Nephron progenitor cell (in vitro differentiated cells): ENCODE measurements at regions not wholly inside any gene's neighbourhood (a gene's known extent, or its start where the extent isn't known, plus 50 kb on each side); places are given as distances from the start of the nearest gene placed in this dataset.

Experiments used
- DNase-seq: peaks from one replicate; pipeline ENCODE4 v3.0.0; 2021
- H3K27ac Mint-ChIP-seq: 2 replicates; pipeline ENCODE4 v1.8.0; 2021; ENCODE audit warnings: mild to moderate bottlenecking, moderate library complexity, mixed read lengths
- H3K27me3 Mint-ChIP-seq: 2 replicates; pipeline ENCODE4 v1.8.0; 2021; ENCODE audit warnings: mild to moderate bottlenecking, low read depth, mixed read lengths; ENCODE audit not compliant: poor library complexity
- H3K36me3 Mint-ChIP-seq: 2 replicates; pipeline ENCODE4 v1.8.0; 2021; ENCODE audit warnings: low read depth, mixed read lengths
- H3K4me1 Mint-ChIP-seq: 2 replicates; pipeline ENCODE4 v1.8.0; 2021; ENCODE audit warnings: mixed read lengths
- H3K4me3 Mint-ChIP-seq: 2 replicates; pipeline ENCODE4 v1.8.0; 2021; ENCODE audit warnings: mild to moderate bottlenecking, moderate library complexity, mixed read lengths
- H3K9me3 Mint-ChIP-seq: 2 replicates; pipeline ENCODE4 v1.8.0; 2021; ENCODE audit warnings: mild to moderate bottlenecking, moderate library complexity, mixed read lengths
- TF ChIP-seq, protein P1 (sequence below): fragments of 200-600 bp; sonication (generic); IDR thresholded peaks from 2 replicates; pipeline ENCODE4 v1.5.0; 2021; ENCODE audit warnings: antibody characterized with exemption

DNA sequence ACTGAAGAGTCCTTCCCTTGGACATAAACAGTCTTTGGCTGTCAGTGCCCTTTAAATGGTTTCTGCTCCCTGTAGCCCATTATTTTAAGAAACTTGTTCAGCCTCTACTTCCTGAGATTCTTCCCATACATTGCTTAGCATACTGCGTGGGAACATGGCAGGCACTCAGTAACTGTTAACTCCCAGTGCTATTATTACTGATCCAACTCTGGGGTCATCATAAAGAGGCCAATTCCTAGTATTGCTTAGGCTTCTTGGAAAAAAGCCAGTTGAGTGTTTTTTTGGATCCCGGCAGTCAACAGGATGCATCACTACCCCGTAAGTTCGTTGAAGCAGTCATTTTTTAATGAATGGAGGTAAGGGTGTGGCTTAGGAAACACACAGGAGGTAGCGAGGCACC is 206.2 kb upstream of the ADAMTS9 start:
- TF ChIP-seq, protein P1, sequence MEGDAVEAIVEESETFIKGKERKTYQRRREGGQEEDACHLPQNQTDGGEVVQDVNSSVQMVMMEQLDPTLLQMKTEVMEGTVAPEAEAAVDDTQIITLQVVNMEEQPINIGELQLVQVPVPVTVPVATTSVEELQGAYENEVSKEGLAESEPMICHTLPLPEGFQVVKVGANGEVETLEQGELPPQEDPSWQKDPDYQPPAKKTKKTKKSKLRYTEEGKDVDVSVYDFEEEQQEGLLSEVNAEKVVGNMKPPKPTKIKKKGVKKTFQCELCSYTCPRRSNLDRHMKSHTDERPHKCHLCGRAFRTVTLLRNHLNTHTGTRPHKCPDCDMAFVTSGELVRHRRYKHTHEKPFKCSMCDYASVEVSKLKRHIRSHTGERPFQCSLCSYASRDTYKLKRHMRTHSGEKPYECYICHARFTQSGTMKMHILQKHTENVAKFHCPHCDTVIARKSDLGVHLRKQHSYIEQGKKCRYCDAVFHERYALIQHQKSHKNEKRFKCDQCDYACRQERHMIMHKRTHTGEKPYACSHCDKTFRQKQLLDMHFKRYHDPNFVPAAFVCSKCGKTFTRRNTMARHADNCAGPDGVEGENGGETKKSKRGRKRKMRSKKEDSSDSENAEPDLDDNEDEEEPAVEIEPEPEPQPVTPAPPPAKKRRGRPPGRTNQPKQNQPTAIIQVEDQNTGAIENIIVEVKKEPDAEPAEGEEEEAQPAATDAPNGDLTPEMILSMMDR, result no peak
- Mint-ChIP-seq H3K27me3 (peaks cover 3% of the 10 kb centered on the region), H3K4me1 (peaks cover 41% of the 10 kb centered on the region), H3K27ac (peak overlapping the region; percentile 73), H3K36me3 (no peaks in the 10 kb centered on the region), H3K9me3 (peaks cover 2% of the 10 kb centered on the region), H3K4me3 (no peak overlapping the region)
- DNase-seq, result no peak

DNA sequence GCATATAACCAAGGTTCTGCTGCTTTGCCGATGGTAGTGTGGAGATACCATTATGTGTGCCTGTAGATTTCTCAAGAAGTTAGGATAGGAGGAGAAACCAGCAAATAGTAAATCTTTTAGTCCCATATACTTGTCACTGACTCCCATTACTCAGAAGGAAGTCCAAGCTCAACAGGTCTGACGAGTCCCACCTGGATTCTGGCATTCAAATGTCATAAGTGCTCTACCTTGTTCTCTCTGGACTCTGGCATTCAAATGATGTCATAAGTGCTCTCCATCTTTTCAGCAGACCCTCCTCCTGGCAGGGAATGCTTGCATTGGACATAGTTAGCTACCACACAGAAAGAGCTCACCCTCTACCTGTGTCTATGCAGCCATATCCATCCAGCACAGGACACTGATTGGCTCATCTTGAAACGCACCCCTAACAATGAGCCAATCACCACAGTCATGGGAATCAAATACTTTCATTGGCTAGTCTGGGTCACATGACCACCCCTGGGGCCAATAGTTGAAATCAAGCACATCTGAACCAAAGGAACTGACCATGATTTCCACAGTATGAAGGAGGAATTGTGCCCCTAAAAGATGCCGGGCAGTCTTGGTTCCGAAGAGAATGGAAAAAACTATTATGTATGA is 205.0 kb upstream of the ADAMTS9 start:
- H3K4me1 Mint-ChIP-seq, result peaks cover 49% of the 10 kb centered on the region

DNA sequence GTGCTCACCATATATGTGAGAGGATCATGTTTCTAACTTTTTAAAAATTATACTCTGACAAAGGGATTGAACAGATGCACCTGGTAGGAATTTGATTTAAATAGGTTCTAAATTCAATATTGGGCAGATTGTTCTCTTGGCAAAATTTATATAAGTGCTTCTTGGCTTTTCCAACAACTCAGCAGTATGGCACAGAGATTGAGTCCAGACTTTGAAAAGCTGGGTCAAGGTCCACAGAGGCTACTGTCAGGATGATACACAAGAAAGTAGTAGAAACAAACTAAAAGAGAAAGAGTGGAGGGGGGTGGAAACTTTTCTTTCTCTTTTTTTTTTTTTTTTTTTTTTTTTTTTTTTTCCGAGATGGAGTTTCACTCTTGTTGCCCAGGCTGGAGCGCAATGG is 203.2 kb upstream of the ADAMTS9 start:
- Mint-ChIP-seq H3K27me3 (peaks cover 3% of the 10 kb centered on the region), H3K4me1 (peaks cover 49% of the 10 kb centered on the region), H3K4me3 (no peak overlapping the region), H3K36me3 (peaks cover 3% of the 10 kb centered on the region), H3K27ac (peak overlapping the region; percentile 91), H3K9me3 (peaks cover 9% of the 10 kb centered on the region)
- TF ChIP-seq, protein P1, result no peak
- no peak for DNase-seq

More for the DNA sequence above, 205.0 kb upstream of the ADAMTS9 start:
- Mint-ChIP-seq H3K27me3 (peaks cover 3% of the 10 kb centered on the region), H3K9me3 (peaks cover 2% of the 10 kb centered on the region), H3K27ac (no peak overlapping the region), H3K36me3 (no peaks in the 10 kb centered on the region), H3K4me3 (no peak overlapping the region)
- no peak for DNase-seq
- TF ChIP-seq, protein P1, result no peak

DNA sequence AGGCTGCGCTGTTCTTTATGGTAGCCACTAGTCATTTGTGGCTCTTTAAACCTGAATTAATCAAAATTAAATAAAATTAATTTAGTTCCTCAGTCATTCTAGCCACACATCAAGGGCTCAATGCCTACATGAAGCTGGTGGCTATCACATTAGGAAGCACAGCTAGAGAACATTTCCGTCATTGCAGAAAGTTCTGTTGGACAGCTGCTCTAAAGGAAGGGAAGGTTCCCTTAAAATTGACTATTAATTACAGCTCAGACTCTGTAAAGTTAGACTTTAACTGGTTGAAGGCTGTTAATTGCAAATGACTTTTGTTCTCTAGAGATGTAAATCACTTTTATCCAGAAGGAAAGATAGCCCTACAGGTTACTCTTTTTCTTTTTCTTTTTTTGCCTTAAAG is 202.7 kb upstream of the ADAMTS9 start:
- DNase-seq, result no peak
- peaks cover 10% of the 10 kb centered on the region for H3K9me3 Mint-ChIP-seq
- H3K36me3 Mint-ChIP-seq, result peaks cover 5% of the 10 kb centered on the region
- TF ChIP-seq, protein P1, result no peak
- peaks cover 44% of the 10 kb centered on the region for H3K4me1 Mint-ChIP-seq
- no peak overlapping the region for H3K4me3 Mint-ChIP-seq
- H3K27me3 Mint-ChIP-seq, result peaks cover 3% of the 10 kb centered on the region
- H3K27ac Mint-ChIP-seq, result no peak overlapping the region

DNA sequence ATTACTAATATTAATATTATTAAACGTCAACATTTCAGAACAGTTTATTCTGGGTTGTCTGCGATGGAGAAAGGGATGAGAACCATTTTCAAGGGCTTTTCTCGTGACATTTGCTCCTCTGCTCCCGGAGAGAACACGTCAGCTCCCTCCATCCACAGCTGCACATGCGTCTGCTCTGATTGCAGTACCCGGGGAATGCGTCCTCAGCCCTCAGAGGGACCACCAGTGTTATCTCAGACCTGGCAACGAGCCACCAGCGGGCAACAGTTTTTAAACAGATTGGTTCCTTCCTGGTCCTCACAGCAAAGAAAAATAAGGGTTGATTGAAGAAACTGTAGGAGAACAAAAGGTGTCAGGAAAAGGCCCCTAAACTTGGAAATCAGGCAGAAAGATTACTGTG is 202.2 kb upstream of the ADAMTS9 start:
- Mint-ChIP-seq H3K9me3 (peaks cover 10% of the 10 kb centered on the region), H3K4me3 (no peak overlapping the region)
- TF ChIP-seq, protein P1, result no peak

DNA sequence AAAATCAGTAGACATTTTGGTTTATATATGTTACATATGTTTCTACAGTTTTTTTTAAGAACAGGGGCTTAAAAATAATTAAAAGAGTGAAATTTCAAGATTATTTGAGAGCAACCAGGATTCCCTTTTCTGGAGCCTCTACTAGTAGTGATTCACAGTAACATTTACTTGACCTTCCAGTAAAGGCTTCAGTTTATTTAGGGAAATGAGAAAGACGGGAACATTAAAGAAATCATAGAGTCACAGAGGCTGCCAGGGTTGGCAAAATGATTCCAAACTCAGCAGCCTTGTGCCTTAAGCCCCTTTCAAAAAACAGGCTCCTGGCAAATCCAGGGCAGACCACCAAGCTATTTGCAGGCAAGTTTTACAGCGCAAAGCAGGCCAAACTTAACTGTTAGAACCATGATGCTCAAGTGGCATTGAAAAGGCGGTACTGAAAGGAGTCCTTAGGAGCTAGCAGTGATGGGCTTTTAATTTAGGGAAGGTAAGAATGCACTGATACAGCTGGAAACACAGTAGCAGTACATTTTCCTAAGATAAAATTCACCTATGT is 201.1 kb upstream of the ADAMTS9 start:
- H3K36me3 Mint-ChIP-seq, result peaks cover 5% of the 10 kb centered on the region
- no peak overlapping the region for H3K27ac Mint-ChIP-seq
- H3K4me3 Mint-ChIP-seq, result no peak overlapping the region
- no peak for DNase-seq
- peaks cover 28% of the 10 kb centered on the region for H3K4me1 Mint-ChIP-seq
- peaks cover 10% of the 10 kb centered on the region for H3K9me3 Mint-ChIP-seq
- TF ChIP-seq, protein P1, result no peak
- peaks cover 3% of the 10 kb centered on the region for H3K27me3 Mint-ChIP-seq

More for the DNA sequence above, 202.2 kb upstream of the ADAMTS9 start:
- peaks cover 39% of the 10 kb centered on the region for H3K4me1 Mint-ChIP-seq
- H3K27me3 Mint-ChIP-seq, result peaks cover 3% of the 10 kb centered on the region
- H3K27ac Mint-ChIP-seq, result peak overlapping the region; percentile 82
- DNase-seq, result no peak
- peaks cover 5% of the 10 kb centered on the region for H3K36me3 Mint-ChIP-seq
